ENCODE measurements at regions not wholly inside any gene's neighbourhood (a gene's known extent, or its start where the extent isn't known, plus 50 kb on each side); places are given as distances from the start of the nearest gene placed in this dataset.

- Mint-ChIP-seq H3K27me3 (ENCODE audit: insufficient read depth) (peaks cover 5% of the 10 kb centered on the region), H3K4me3 (no peak overlapping the region), H3K36me3 (ENCODE audit: low read depth) (no peaks in the 10 kb centered on the region), H3K9me3 (no peaks in the 10 kb centered on the region), H3K4me1 (ENCODE audit: low read depth) (peaks cover 10% of the 10 kb centered on the region), H3K27ac (no peak overlapping the region)
- intact Hi-C loops (cut with micrococcal nuclease), result no loop called here
- DNase-seq (ENCODE audit: low spot score), result no peak
Observed at GRCh38 chr11:134579724-134580609, 167.9 kb upstream of the B3GAT1 start.

DNA sequence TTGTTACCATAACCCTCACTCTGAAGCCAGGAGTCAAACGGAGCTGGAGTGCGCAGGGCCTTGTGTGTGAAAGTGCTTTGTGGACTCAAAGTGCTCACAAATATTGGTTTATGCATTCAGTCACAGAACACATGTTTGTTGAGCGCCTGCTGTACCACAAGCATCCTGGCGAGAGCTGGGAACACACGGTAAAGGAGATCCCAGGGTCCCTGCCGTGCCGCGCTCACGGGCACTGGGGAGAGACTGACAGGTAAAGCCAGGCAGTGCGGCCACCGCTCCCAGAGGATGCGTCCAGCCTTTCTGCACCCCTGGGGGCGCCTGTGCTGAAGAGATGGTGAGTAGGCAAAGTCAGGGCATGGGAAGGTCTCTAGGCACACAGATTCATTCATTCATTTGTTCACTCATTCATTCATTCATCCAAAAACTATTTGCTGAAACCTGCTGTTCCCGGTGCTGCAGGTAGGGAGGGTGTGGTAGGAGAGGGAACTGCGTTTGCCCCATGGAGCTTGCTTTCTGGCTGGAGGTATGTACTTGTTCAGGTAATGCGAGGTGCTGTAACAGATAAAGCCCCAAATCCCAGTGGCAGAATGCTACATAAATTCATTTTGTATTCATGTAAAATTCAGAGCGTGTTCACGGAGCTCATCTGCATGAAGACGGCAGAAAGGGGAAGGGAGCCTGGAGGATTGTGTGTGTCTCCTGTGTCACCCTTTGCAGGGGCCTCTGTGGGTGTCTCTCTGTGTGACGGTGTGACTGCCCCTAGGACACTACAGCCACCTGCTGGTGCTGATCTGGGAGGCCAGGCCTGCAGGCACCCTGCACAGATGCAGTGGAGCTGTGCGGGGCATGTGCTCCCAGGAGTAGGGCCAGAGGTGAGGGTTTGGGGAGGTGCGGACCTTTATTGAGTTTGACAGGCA, 167.0 kb upstream of the B3GAT1 start:
- Mint-ChIP-seq H3K9me3 (no peaks in the 10 kb centered on the region), H3K36me3 (ENCODE audit: low read depth) (no peaks in the 10 kb centered on the region), H3K4me3 (no peak overlapping the region), H3K27ac (no peak overlapping the region), H3K27me3 (ENCODE audit: insufficient read depth) (peaks cover 5% of the 10 kb centered on the region), H3K4me1 (ENCODE audit: low read depth) (peaks cover 10% of the 10 kb centered on the region)
- intact Hi-C loops (cut with micrococcal nuclease), result no loop called here
- no peak for DNase-seq (ENCODE audit: low spot score)

DNA sequence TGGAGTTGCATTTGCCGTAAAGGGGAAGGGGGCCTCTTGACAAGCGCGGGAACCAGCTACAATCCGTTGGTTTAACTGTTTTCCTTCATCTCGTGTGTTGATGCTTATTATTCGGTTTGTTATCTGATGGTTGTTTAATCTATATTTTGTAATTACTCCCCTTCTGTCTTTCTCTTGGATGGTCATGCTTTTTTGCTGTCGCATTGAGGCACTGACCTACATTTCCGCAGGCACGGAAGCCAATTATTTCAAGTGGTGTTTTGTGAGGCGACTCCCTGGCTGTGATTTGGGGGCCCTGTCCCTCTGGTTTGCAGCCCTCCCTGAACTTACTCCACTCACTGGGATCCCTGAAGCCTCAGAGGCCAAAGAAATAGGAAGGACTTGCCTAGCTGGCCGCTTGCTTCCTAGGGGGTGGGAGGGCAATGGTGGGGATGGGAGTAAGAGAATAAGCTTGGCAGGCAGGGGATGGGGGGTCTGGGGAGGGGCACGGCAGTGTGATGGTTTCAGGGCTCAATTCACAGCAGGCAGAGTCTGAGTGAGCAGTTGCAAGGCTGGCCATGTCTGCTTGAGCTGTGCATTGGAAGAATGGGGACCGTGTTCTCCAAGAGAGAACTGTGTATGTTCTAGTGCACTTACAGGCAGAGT, 165.8 kb upstream of the B3GAT1 start:
- peaks cover 5% of the 10 kb centered on the region for H3K27me3 Mint-ChIP-seq (ENCODE audit: insufficient read depth)
- H3K4me3 Mint-ChIP-seq, result no peak overlapping the region
- no peaks in the 10 kb centered on the region for H3K4me1 Mint-ChIP-seq (ENCODE audit: low read depth)
- intact Hi-C loops (cut with micrococcal nuclease), result no loop called here
- no peaks in the 10 kb centered on the region for H3K36me3 Mint-ChIP-seq (ENCODE audit: low read depth)
- no peaks in the 10 kb centered on the region for H3K9me3 Mint-ChIP-seq
- H3K27ac Mint-ChIP-seq, result no peak overlapping the region
- DNase-seq (ENCODE audit: low spot score), result no peak

GRCh38 chr11:134576721-134577171, 164.7 kb upstream of the B3GAT1 start:
- H3K4me3 Mint-ChIP-seq, result no peak overlapping the region

DNA sequence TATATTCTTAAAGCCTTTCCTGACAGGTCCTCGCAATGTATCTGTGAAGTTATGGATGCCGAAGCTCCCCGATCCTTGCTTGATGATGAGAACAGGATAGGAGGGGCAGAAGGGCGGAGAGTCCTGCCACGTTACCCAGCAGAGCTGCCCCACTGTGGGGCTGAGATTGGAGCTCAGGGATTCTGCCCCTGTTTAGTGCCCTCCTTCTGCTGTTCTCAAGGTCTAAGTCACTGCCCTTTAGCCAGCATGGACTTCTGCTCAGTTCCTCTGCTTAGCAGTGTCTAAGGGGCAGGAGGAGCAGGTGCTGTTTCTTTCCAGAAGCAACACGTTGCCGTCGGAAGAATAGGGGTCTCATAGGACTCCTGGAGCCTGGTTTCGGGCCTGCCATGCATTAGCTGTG, 164.2 kb upstream of the B3GAT1 start:
- no peaks in the 10 kb centered on the region for H3K36me3 Mint-ChIP-seq (ENCODE audit: low read depth)
- intact Hi-C loops (cut with micrococcal nuclease), result no loop called here
- H3K9me3 Mint-ChIP-seq, result no peaks in the 10 kb centered on the region
- H3K27me3 Mint-ChIP-seq (ENCODE audit: insufficient read depth), result peaks cover 3% of the 10 kb centered on the region
- DNase-seq (ENCODE audit: low spot score), result no peak
- H3K4me3 Mint-ChIP-seq, result no peak overlapping the region
- H3K27ac Mint-ChIP-seq, result no peak overlapping the region
- no peaks in the 10 kb centered on the region for H3K4me1 Mint-ChIP-seq (ENCODE audit: low read depth)

More at GRCh38 chr11:134576721-134577171, 164.7 kb upstream of the B3GAT1 start:
- no peaks in the 10 kb centered on the region for H3K4me1 Mint-ChIP-seq (ENCODE audit: low read depth)
- peaks cover 5% of the 10 kb centered on the region for H3K27me3 Mint-ChIP-seq (ENCODE audit: insufficient read depth)
- H3K9me3 Mint-ChIP-seq, result no peaks in the 10 kb centered on the region
- no peak overlapping the region for H3K27ac Mint-ChIP-seq
- no peaks in the 10 kb centered on the region for H3K36me3 Mint-ChIP-seq (ENCODE audit: low read depth)
- intact Hi-C loops (cut with micrococcal nuclease), result no loop called here
- no peak for DNase-seq (ENCODE audit: low spot score)

- Mint-ChIP-seq H3K9me3 (no peaks in the 10 kb centered on the region), H3K27me3 (ENCODE audit: insufficient read depth) (peaks cover 2% of the 10 kb centered on the region), H3K4me1 (ENCODE audit: low read depth) (no peaks in the 10 kb centered on the region), H3K4me3 (no peak overlapping the region), H3K27ac (no peak overlapping the region), H3K36me3 (ENCODE audit: low read depth) (no peaks in the 10 kb centered on the region)
- intact Hi-C loops (cut with micrococcal nuclease), result no loop called here
- no peak for DNase-seq (ENCODE audit: low spot score)
Observed at GRCh38 chr11:134575504-134576230, 163.6 kb upstream of the B3GAT1 start.

- no peak for DNase-seq (ENCODE audit: low spot score)
- Mint-ChIP-seq H3K27ac (no peak overlapping the region), H3K4me1 (ENCODE audit: low read depth) (no peaks in the 10 kb centered on the region), H3K4me3 (no peak overlapping the region), H3K27me3 (ENCODE audit: insufficient read depth) (no peaks in the 10 kb centered on the region), H3K36me3 (ENCODE audit: low read depth) (no peaks in the 10 kb centered on the region), H3K9me3 (no peaks in the 10 kb centered on the region)
- intact Hi-C loops (cut with micrococcal nuclease), result no loop called here
Observed at GRCh38 chr11:134574947-134575346, 162.9 kb upstream of the B3GAT1 start.

DNA sequence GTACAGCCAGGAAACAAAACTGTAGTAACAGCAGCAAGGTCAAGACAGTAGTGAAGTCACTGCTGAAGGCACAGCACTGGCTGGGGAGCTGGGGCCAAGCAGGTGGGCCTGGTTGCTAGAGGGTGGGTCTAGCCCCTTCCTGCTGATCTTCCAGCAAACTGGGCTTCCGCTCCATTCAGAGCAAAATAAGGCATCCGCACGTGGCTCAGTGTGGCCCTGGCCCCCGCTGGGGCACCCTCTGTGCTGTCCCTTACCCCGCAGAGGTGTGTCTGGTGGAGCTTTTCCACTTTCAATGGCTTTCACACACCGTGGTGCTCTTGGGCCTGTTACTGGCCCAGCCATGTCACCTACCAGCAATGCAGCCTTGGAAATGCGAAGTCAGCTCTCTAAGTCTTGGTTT, 162.4 kb upstream of the B3GAT1 start:
- no peak for DNase-seq (ENCODE audit: low spot score)
- H3K4me1 Mint-ChIP-seq (ENCODE audit: low read depth), result no peaks in the 10 kb centered on the region
- no peaks in the 10 kb centered on the region for H3K9me3 Mint-ChIP-seq
- H3K4me3 Mint-ChIP-seq, result no peak overlapping the region
- intact Hi-C loops (cut with micrococcal nuclease), result no loop called here
- no peaks in the 10 kb centered on the region for H3K27me3 Mint-ChIP-seq (ENCODE audit: insufficient read depth)
- H3K27ac Mint-ChIP-seq, result no peak overlapping the region
- H3K36me3 Mint-ChIP-seq (ENCODE audit: low read depth), result no peaks in the 10 kb centered on the region

DNA sequence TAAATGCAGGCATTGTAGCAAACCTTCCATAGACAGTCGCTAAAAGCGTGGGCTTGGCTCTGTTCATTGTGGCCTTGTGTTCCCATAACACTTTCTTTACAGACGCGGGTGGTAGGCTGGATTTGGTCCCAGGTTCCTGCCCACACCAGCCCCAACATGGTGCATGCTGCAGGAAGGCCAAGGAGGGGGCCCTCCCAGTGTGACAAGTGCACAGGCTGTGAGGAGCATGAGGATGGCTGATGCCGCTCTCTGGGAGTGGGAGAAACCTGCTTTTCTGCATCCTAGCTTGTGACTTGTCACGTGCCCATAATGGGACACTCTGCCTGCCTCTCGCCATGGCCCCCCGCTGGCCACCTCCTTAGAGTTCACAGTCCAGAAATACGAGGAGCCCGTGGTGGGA, 161.8 kb upstream of the B3GAT1 start:
- DNase-seq (ENCODE audit: low spot score), result no peak

GRCh38 chr11:134572741-134573675, 161.0 kb upstream of the B3GAT1 start:
- Mint-ChIP-seq H3K4me3 (no peak overlapping the region), H3K36me3 (ENCODE audit: low read depth) (no peaks in the 10 kb centered on the region), H3K27ac (no peak overlapping the region), H3K27me3 (ENCODE audit: insufficient read depth) (peaks cover 3% of the 10 kb centered on the region), H3K4me1 (ENCODE audit: low read depth) (no peaks in the 10 kb centered on the region), H3K9me3 (no peaks in the 10 kb centered on the region)
- intact Hi-C loops (cut with micrococcal nuclease), result no loop called here
- no peak for DNase-seq (ENCODE audit: low spot score)

More for the DNA sequence above, 161.8 kb upstream of the B3GAT1 start:
- Mint-ChIP-seq H3K4me1 (ENCODE audit: low read depth) (no peaks in the 10 kb centered on the region), H3K36me3 (ENCODE audit: low read depth) (no peaks in the 10 kb centered on the region), H3K27me3 (ENCODE audit: insufficient read depth) (peaks cover 3% of the 10 kb centered on the region), H3K27ac (no peak overlapping the region), H3K9me3 (no peaks in the 10 kb centered on the region), H3K4me3 (no peak overlapping the region)
- intact Hi-C loops (cut with micrococcal nuclease), result no loop called here

- Mint-ChIP-seq H3K4me1 (ENCODE audit: low read depth) (no peaks in the 10 kb centered on the region), H3K9me3 (no peaks in the 10 kb centered on the region), H3K27me3 (ENCODE audit: insufficient read depth) (peaks cover 3% of the 10 kb centered on the region), H3K4me3 (no peak overlapping the region), H3K27ac (no peak overlapping the region), H3K36me3 (ENCODE audit: low read depth) (no peaks in the 10 kb centered on the region)
- intact Hi-C loops (cut with micrococcal nuclease), result no loop called here
- no peak for DNase-seq (ENCODE audit: low spot score)
Observed at GRCh38 chr11:134571301-134571700, 159.3 kb upstream of the B3GAT1 start.
